GM12875 (cell line): ENCODE measurements at regions not wholly inside any gene's neighbourhood (a gene's known extent, or its start where the extent isn't known, plus 50 kb on each side); places are given as distances from the start of the nearest gene placed in this dataset.

Source experiments
- H3K4me3 ChIP-seq: one replicate; pipeline ENCODE4 v1.5.1; 2011; ENCODE audit warnings: low read depth, low read length, control low read depth
- CTCF ChIP-seq: IDR thresholded peaks from 2 replicates; pipeline ENCODE4 v1.5.1; 2011; ENCODE audit warnings: low read depth, mild to moderate bottlenecking, control low read depth, inconsistent platforms, low read length, moderate library complexity, borderline replicate concordance; ENCODE audit not compliant: insufficient read depth

- no peak for TF ChIP-seq CTCF
- H3K4me3 ChIP-seq, result no peak overlapping the region
These were observed 510.0 kb downstream of the BCL11B start for GRCh38 chr14:98761993-98762392.

- no peak for TF ChIP-seq CTCF
- H3K4me3 ChIP-seq, result no peak overlapping the region
These were observed 505.2 kb downstream of the BCL11B start for GRCh38 chr14:98766818-98767217.

- no peak overlapping the region for H3K4me3 ChIP-seq
- TF ChIP-seq CTCF, result no peak
These were observed 502.7 kb downstream of the BCL11B start for GRCh38 chr14:98769326-98769725.

DNA sequence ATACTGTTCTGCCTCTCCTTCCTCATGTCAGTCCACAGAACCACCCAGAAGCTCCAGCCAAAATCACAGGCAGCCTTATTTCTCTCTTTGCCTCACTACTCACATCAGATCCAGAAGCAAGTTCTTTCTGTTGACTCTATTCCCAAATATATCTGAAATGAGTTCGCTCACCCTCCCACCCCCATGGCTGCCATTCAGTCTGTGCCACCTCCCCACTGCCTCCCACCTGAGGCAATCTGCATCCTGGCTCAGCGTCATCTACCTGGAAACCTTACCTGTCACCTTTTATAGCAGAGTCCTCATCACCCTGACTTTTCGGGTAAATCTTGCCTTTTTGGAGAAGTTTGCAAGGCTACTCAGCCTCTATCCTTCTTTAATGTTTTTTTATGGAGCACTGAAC lies 501.8 kb downstream of the BCL11B start:
- no peak for TF ChIP-seq CTCF

GRCh38 chr14:98773814-98774213 lies 498.2 kb downstream of the BCL11B start:
- no peak overlapping the region for H3K4me3 ChIP-seq
- TF ChIP-seq CTCF, result no peak

More for the DNA sequence above, 501.8 kb downstream of the BCL11B start:
- H3K4me3 ChIP-seq, result no peak overlapping the region

DNA sequence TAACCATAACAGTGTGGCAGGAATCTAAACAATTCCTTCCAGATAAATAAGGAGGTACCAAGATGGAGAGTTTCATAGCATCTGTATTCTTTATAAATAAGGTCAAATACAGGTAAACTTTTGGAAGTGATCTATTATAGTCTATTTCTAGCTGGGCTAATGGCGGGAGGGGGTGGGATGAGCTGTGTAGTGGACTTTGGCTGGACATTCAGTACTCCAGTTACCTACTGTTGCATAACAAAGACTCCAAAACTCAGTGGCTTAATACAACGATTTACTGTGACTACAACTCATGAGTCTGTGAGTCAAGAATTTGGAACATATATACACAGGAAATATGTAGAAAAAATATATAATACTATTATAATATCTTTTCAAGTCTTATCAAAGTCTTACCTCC lies 496.1 kb downstream of the BCL11B start:
- TF ChIP-seq CTCF, result no peak
- no peak overlapping the region for H3K4me3 ChIP-seq

- no peak overlapping the region for H3K4me3 ChIP-seq
- no peak for TF ChIP-seq CTCF
These were observed 489.9 kb downstream of the BCL11B start for GRCh38 chr14:98782062-98782461.
